Smooth muscle cell (in vitro differentiated cells): ENCODE measurements at regions not wholly inside any gene's neighbourhood (a gene's known extent, or its start where the extent isn't known, plus 50 kb on each side); places are given as distances from the start of the nearest gene placed in this dataset.
A peak's percentile ranks its signal among the peaks of the same experiment; 100 is the strongest.

ENCODE experiments used
- DNase-seq: peaks from one replicate; lab custom pipeline; 2025; ENCODE audit not compliant: unreplicated experiment; lab: John Stamatoyannopoulos, UW
- H2AFZ ChIP-seq: fragments of 200-600 bp; sonication (generic); 2 replicates; pipeline ENCODE4 v1.6.0; 2016; ENCODE audit warnings: antibody characterized with exemption, low read depth, mild to moderate bottlenecking
- H3F3A ChIP-seq: fragments of 200-600 bp; sonication (generic); 2 replicates; pipeline ENCODE4 v1.6.0; 2017; ENCODE audit warnings: antibody characterized with exemption, low read depth
- H3K27ac ChIP-seq: fragments of 200-600 bp; sonication (generic); 2 replicates; pipeline ENCODE4 v1.5.1; 2016; ENCODE audit warnings: low read depth, mild to moderate bottlenecking
- H3K27me3 ChIP-seq: fragments of 200-600 bp; sonication (generic); 2 replicates; pipeline ENCODE4 v1.6.1; 2016; ENCODE audit warnings: low read depth, mild to moderate bottlenecking
- H3K36me3 ChIP-seq: fragments of 200-600 bp; sonication (generic); 2 replicates; pipeline ENCODE4 v1.5.1; 2016; ENCODE audit warnings: low read depth
- H3K4me1 ChIP-seq: fragments of 200-600 bp; sonication (generic); 2 replicates; pipeline ENCODE4 v1.5.1; 2016; ENCODE audit warnings: low read depth
- H3K4me2 ChIP-seq: fragments of 200-600 bp; sonication (generic); 2 replicates; pipeline ENCODE4 v1.6.0; 2016; ENCODE audit warnings: mild to moderate bottlenecking
- H3K4me3 ChIP-seq: fragments of 200-600 bp; sonication (generic); 2 replicates; pipeline ENCODE4 v1.5.1; 2016; ENCODE audit warnings: mild to moderate bottlenecking
- H3K79me2 ChIP-seq: fragments of 200-600 bp; sonication (generic); 2 replicates; pipeline ENCODE4 v1.6.0; 2016; ENCODE audit warnings: low read depth, mild to moderate bottlenecking
- H3K9ac ChIP-seq: fragments of 200-600 bp; sonication (generic); 2 replicates; pipeline ENCODE4 v1.6.0; 2016; ENCODE audit warnings: low read depth
- H3K9me3 ChIP-seq: fragments of 200-600 bp; sonication (generic); replicated peaks from 2 replicates; pipeline ENCODE4 v1.5.1; 2016; ENCODE audit warnings: low read depth
- H4K20me1 ChIP-seq: fragments of 200-600 bp; sonication (generic); 2 replicates; pipeline ENCODE4 v1.6.0; 2016; ENCODE audit warnings: low read depth
- CTCF ChIP-seq: fragments of 200-600 bp; sonication (generic); IDR thresholded peaks from 2 replicates; pipeline ENCODE4 v1.5.1; 2017; ENCODE audit warnings: borderline replicate concordance, mild to moderate bottlenecking, antibody characterized with exemption; ENCODE audit not compliant: insufficient read depth, poor library complexity, severe bottlenecking
- WGBS: methylation state at CpG from one replicate; pipeline ENCODE4 v1.1.7; 2016; ENCODE audit warnings: low lambda C conversion rate; 5-methylcytosine and 5-hydroxymethylcytosine counted together

GRCh38 chr12:127811988-127812387 is 455.0 kb upstream of the TMEM132C start:
- H3K9ac ChIP-seq = peak overlapping the region; percentile 81
- H3K27ac ChIP-seq = peak overlapping the region; percentile 98

GRCh38 chr12:127813147-127813546 is 453.8 kb upstream of the TMEM132C start:
- Histone ChIP-seq H3F3A (peaks cover 4% of the 10 kb centered on the region), H3K4me3 (no peak overlapping the region), H3K27ac (no peak overlapping the region), H3K79me2 (no peaks in the 10 kb centered on the region), H3K36me3 (no peaks in the 10 kb centered on the region), H3K4me1 (peaks cover 8% of the 10 kb centered on the region), H3K27me3 (no peaks in the 10 kb centered on the region), H3K4me2 (no peak overlapping the region), H3K9me3 (no peaks in the 10 kb centered on the region), H2AFZ (no peak overlapping the region), H3K9ac (no peak overlapping the region), H4K20me1 (no peaks in the 10 kb centered on the region)
- DNase-seq = no peak
- 91% methylated on average over 2 of the region's 2 CpGs for WGBS
- no peak for TF ChIP-seq CTCF

More at GRCh38 chr12:127811988-127812387, 455.0 kb upstream of the TMEM132C start:
- H3K79me2 ChIP-seq = no peaks in the 10 kb centered on the region
- H3K9me3 ChIP-seq = no peaks in the 10 kb centered on the region
- H3K4me2 ChIP-seq = peak overlapping the region; percentile 48
- no peaks in the 10 kb centered on the region for H3K36me3 ChIP-seq
- H4K20me1 ChIP-seq = no peaks in the 10 kb centered on the region
- peaks cover 4% of the 10 kb centered on the region for H3F3A ChIP-seq
- H3K4me3 ChIP-seq = no peak overlapping the region
- DNase-seq = no peak
- H3K4me1 ChIP-seq = peaks cover 8% of the 10 kb centered on the region
- H2AFZ ChIP-seq = no peak overlapping the region
- 26% methylated on average over 7 of the region's 7 CpGs for WGBS
- no peaks in the 10 kb centered on the region for H3K27me3 ChIP-seq
- TF ChIP-seq CTCF = no peak

- H3K4me3 ChIP-seq = no peak overlapping the region
- H3F3A ChIP-seq = no peaks in the 10 kb centered on the region
- no peaks in the 10 kb centered on the region for H3K27me3 ChIP-seq
- H3K4me1 ChIP-seq = no peaks in the 10 kb centered on the region
- H3K36me3 ChIP-seq = no peaks in the 10 kb centered on the region
- no peaks in the 10 kb centered on the region for H3K9me3 ChIP-seq
- H2AFZ ChIP-seq = no peak overlapping the region
- 33% methylated on average over 4 of the region's 4 CpGs for WGBS
- H3K9ac ChIP-seq = no peak overlapping the region
- no peak overlapping the region for H3K4me2 ChIP-seq
- peak overlapping the region; percentile 45 for H3K27ac ChIP-seq
- H4K20me1 ChIP-seq = no peaks in the 10 kb centered on the region
- H3K79me2 ChIP-seq = no peaks in the 10 kb centered on the region
- no peak for TF ChIP-seq CTCF
- no peak for DNase-seq
These were observed 447.9 kb upstream of the TMEM132C start for GRCh38 chr12:127819056-127819455.

GRCh38 chr12:127820271-127820670 is 446.7 kb upstream of the TMEM132C start:
- Histone ChIP-seq H3K4me2 (no peak overlapping the region), H3K9me3 (no peaks in the 10 kb centered on the region), H3K4me1 (no peaks in the 10 kb centered on the region), H2AFZ (no peak overlapping the region), H4K20me1 (no peaks in the 10 kb centered on the region), H3F3A (no peaks in the 10 kb centered on the region), H3K4me3 (no peak overlapping the region), H3K79me2 (no peaks in the 10 kb centered on the region), H3K27ac (no peak overlapping the region), H3K27me3 (peaks cover 5% of the 10 kb centered on the region), H3K36me3 (no peaks in the 10 kb centered on the region), H3K9ac (no peak overlapping the region)
- no peak for DNase-seq
- TF ChIP-seq CTCF = no peak
- 91% methylated on average over 4 of the region's 4 CpGs for WGBS
